GM12878 (cell line): ENCODE measurements at regions not wholly inside any gene's neighbourhood (a gene's known extent, or its start where the extent isn't known, plus 50 kb on each side); places are given as distances from the start of the nearest gene placed in this dataset.

ENCODE experiments used
- ATAC-seq: fragments of 200-7000 bp; cut with Tn5 transposase; 3 replicates; pipeline ENCODE4 v1.9.1; 2020; ENCODE audit warnings: mild to moderate bottlenecking, moderate library complexity
- BruUV-seq: library from RNA; stranded (reverse); fragments of 400-500 nt; replicated peaks from 2 replicates; lab custom pipeline; 2021; lab: Mats Ljungman, UMichigan
- CTCF ChIA-PET: fragments of 300-600 bp; sonication (Branson Sonifier 250); formaldehyde crosslinking; extraction: SDS; loops from one replicate; lab custom pipeline; 2021; ENCODE audit warnings: inconsistent platforms; lab: Yijun Ruan, JAX
- POLR2A ChIA-PET: fragments of 350-600 bp; formaldehyde crosslinking; extraction: SDS; loops from one replicate; lab custom pipeline; 2021; ENCODE audit warnings: inconsistent platforms; lab: Charles Lee
- RAD21 ChIA-PET: fragments of 300-600 bp; sonication (Branson Sonifier 250); formaldehyde crosslinking; loops from one replicate; lab custom pipeline; 2023; ENCODE audit warnings: antibody characterized with exemption; ENCODE audit not compliant: unreplicated experiment; lab: Charles Lee
- SMC1A ChIA-PET: fragments of 300-600 bp; sonication (Branson Sonifier 250); formaldehyde crosslinking; loops from one replicate; lab custom pipeline; 2023; ENCODE audit not compliant: unreplicated experiment, uncharacterized antibody; lab: Charles Lee
- DNase-seq: peaks from one replicate; pipeline ENCODE4 v3.0.0-alpha.2; 2011; ENCODE audit warnings: low read depth, low spot score
- FAIRE-seq: peaks from 3 replicates; lab custom pipeline; 2011; peaks lifted over from hg19 to GRCh38; lab: Jason Lieb, UNC
- H2AFZ ChIP-seq: 2 replicates; pipeline ENCODE4 v1.6.0; 2011; ENCODE audit warnings: low read depth, low read length, control low read depth; ENCODE audit not compliant: control insufficient read depth
- H3K27ac ChIP-seq: 2 replicates; pipeline ENCODE4 v1.5.1; 2011; ENCODE audit warnings: control low read depth; ENCODE audit not compliant: control insufficient read depth, insufficient read depth
- H3K27me3 ChIP-seq, 2 experiments: replicated peaks in 1 of 2; 2 replicates each; pipeline versions ENCODE4 v1.6.0 to v1.6.1; 2011; ENCODE audit warnings: low read length in 1 of 2; ENCODE audit not compliant: control insufficient read depth in 2 of 2, insufficient read depth in 2 of 2
- H3K36me3 ChIP-seq, 2 experiments: 2 replicates each; pipeline ENCODE4 v1.5.1; 2011; ENCODE audit warnings: low read length in 1 of 2; ENCODE audit not compliant: control insufficient read depth in 2 of 2, insufficient read depth in 2 of 2
- H3K4me1 ChIP-seq: 2 replicates; pipeline ENCODE4 v1.6.1; 2011; ENCODE audit warnings: mild to moderate bottlenecking, low read length, moderate library complexity, mixed read lengths; ENCODE audit not compliant: control insufficient read depth, insufficient read depth
- H3K4me2 ChIP-seq: 2 replicates; pipeline ENCODE4 v1.6.0; 2011; ENCODE audit warnings: control low read depth; ENCODE audit not compliant: control insufficient read depth, insufficient read depth
- H3K4me3 ChIP-seq: fragments of 200-600 bp; sonication (generic); 2 replicates; pipeline ENCODE4 v1.5.1; 2016
- H3K79me2 ChIP-seq: 2 replicates; pipeline ENCODE4 v1.6.0; 2011; ENCODE audit warnings: low read length; ENCODE audit not compliant: control insufficient read depth, insufficient read depth
- H3K9ac ChIP-seq: 2 replicates; pipeline ENCODE4 v1.8.0; 2011; ENCODE audit warnings: low read length, control low read depth, mixed read lengths; ENCODE audit not compliant: control insufficient read depth, insufficient read depth
- H3K9me3 ChIP-seq: replicated peaks from 3 replicates; pipeline ENCODE4 v1.5.1; 2011; ENCODE audit warnings: mild to moderate bottlenecking, low read length; ENCODE audit not compliant: control insufficient read depth, insufficient read depth
- H4K20me1 ChIP-seq: 2 replicates; pipeline ENCODE4 v1.6.0; 2011; ENCODE audit not compliant: control insufficient read depth, insufficient read depth
- CREM ChIP-seq: IDR thresholded peaks from 2 replicates; pipeline ENCODE4 v1.6.1; 2014; ENCODE audit warnings: antibody characterized with exemption, low read depth
- CUX1 ChIP-seq: IDR thresholded peaks from 2 replicates; pipeline ENCODE4 v1.6.1; 2012; ENCODE audit warnings: improper control_type of control experiment, low read depth, low read length; ENCODE audit not compliant: insufficient replicate concordance
- EZH2 ChIP-seq: IDR thresholded peaks from 2 replicates; pipeline ENCODE4 v1.6.1; 2012; ENCODE audit warnings: low read depth, mild to moderate bottlenecking, control low read depth, inconsistent platforms, low read length, borderline replicate concordance; ENCODE audit not compliant: control insufficient read depth
- HCFC1 ChIP-seq: fragments of 150-350 bp; IDR thresholded peaks from 2 replicates; pipeline ENCODE4 v1.6.1; 2014; ENCODE audit warnings: low read length
- IRF4 ChIP-seq: IDR thresholded peaks from 2 replicates; pipeline ENCODE4 v1.6.1; 2011; ENCODE audit warnings: low read depth, low read length
- IRF5 ChIP-seq: fragments of 450-650 bp; IDR thresholded peaks from 2 replicates; pipeline ENCODE4 v1.6.1; 2017; ENCODE audit warnings: borderline replicate concordance
- RBBP5 ChIP-seq: fragments of 200-600 bp; sonication (generic); conservative IDR thresholded peaks from 2 replicates; pipeline ENCODE4 v1.6.1; 2016
- RCOR1 ChIP-seq: conservative IDR thresholded peaks from 2 replicates; pipeline ENCODE4 v1.6.1; 2012; ENCODE audit warnings: low read depth, low read length, improper control_type of control experiment
- RELA ChIP-seq: fragments of 450-650 bp; IDR thresholded peaks from 2 replicates; pipeline ENCODE4 v1.8.0; 2014; ENCODE audit warnings: borderline replicate concordance; ENCODE audit not compliant: partially characterized antibody
- SREBF1 ChIP-seq: IDR thresholded peaks from 2 replicates; pipeline ENCODE4 v1.6.1; 2012; ENCODE audit warnings: mild to moderate bottlenecking, low read length
- STAT3 ChIP-seq: IDR thresholded peaks from 2 replicates; pipeline ENCODE4 v1.6.1; 2011; ENCODE audit warnings: low read depth, low read length, improper control_type of control experiment
- TCF12 ChIP-seq: IDR thresholded peaks from 2 replicates; pipeline ENCODE4 v1.6.1; 2011; ENCODE audit warnings: low read depth, mild to moderate bottlenecking, low read length
- ZBTB33 ChIP-seq: fragments of 450-650 bp; IDR thresholded peaks from 2 replicates; pipeline ENCODE4 v1.6.1; 2017; ENCODE audit warnings: mild to moderate bottlenecking
- ZSCAN29 ChIP-seq: fragments of 450-650 bp; IDR thresholded peaks from 2 replicates; pipeline ENCODE4 v1.6.1; 2017; ENCODE audit warnings: mild to moderate bottlenecking, moderate library complexity
- WGBS: methylation state at CpG from one replicate; pipeline ENCODE4 v1.1.6; 2016; ENCODE audit warnings: low lambda C conversion rate; ENCODE audit not compliant: insufficient replicate concordance, insufficient coverage; ENCODE audit errors: missing lambda C conversion rate; 5-methylcytosine and 5-hydroxymethylcytosine counted together
- in situ Hi-C: fragments of 300-500 bp; cut with MboI; formaldehyde crosslinking; loops from 9 replicates; pipeline ENCODE4 v1.14.3; 2018; ENCODE audit warnings: mixed read lengths
- intact Hi-C: fragments of 100-400 bp; cut with micrococcal nuclease; formaldehyde crosslinking; loops from one replicate; pipeline ENCODE4 v1.14.2; 2022; ENCODE audit not compliant: unreplicated experiment

GRCh38 chr14:104437703-104438102 is 141.9 kb upstream of the C14orf180 start (continued):
- TF ChIP-seq CUX1 (no peak), EZH2 (no peak), IRF5 (no peak), HCFC1 (no peak), STAT3 (no peak)

GRCh38 chr14:104438166-104438887 is 141.2 kb upstream of the C14orf180 start:
- Histone ChIP-seq H3K4me2 (no peak overlapping the region), H3K27me3 (no peaks in the 10 kb centered on the region), H3K4me3 (no peak overlapping the region), H3K36me3 (no peaks in the 10 kb centered on the region), H3K9ac (no peak overlapping the region), H4K20me1 (no peaks in the 10 kb centered on the region), H3K4me1 (no peaks in the 10 kb centered on the region), H3K79me2 (no peaks in the 10 kb centered on the region), H3K9me3 (no peaks in the 10 kb centered on the region), H2AFZ (no peak overlapping the region), H3K27ac (no peak overlapping the region)
- CTCF ChIA-PET, result no interaction called here
- RAD21 ChIA-PET, result no interaction called here
- FAIRE-seq, result no peak
- in situ Hi-C loops, result no loop called here
- BruUV-seq, result no TSS peak
- intact Hi-C loops, result no loop called here
- WGBS, result 32% methylated on average over 18 of the region's 18 CpGs
- DNase-seq, result no peak
- ATAC-seq, result no peak
- SMC1A ChIA-PET, result no interaction called here
- TF ChIP-seq ZSCAN29, result no peak
- no peak for TF ChIP-seq SREBF1
- TF ChIP-seq RCOR1, result no peak
- no peak for TF ChIP-seq ZBTB33
- TF ChIP-seq CREM, result no peak
- TF ChIP-seq IRF4, result no peak
- no peak for TF ChIP-seq RELA
- no peak for TF ChIP-seq TCF12
- TF ChIP-seq RBBP5, result no peak
- TF ChIP-seq HCFC1, result no peak
- POLR2A ChIA-PET, result no interaction called here
